ENCODE measurements at regions not wholly inside any gene's neighbourhood (a gene's known extent, or its start where the extent isn't known, plus 50 kb on each side); places are given as distances from the start of the nearest gene placed in this dataset.

DNA sequence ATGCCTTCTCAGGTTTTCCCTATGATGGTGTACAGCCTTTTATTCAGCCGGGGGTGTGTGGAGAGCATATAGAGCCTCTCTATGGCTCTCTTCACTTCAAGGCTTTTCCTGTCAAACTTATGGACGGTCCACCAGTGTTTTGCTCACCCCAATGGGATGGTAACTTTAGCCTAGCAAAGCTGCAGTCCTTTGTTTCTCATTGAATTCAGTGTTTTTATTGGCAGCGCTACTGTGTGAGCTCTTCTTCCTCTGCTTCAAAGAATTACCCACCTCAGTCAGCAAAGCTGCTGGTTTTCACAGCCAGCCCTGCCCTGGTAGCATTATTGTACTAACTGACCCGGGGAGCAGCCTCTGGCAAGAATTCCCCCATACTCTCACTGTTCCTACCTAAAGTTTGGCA lies 145.3 kb upstream of the RRP15 start:
- no peak overlapping the region for H3K4me3 Mint-ChIP-seq (ENCODE audit: unreplicated experiment)
- no peaks in the 10 kb centered on the region for H3K9me3 Mint-ChIP-seq (ENCODE audit: unreplicated experiment)
- no peak overlapping the region for H3K27ac Mint-ChIP-seq (ENCODE audit: unreplicated experiment)
- no peaks in the 10 kb centered on the region for H3K27me3 Mint-ChIP-seq (ENCODE audit: unreplicated experiment)
- TF ChIP-seq CTCF (IDR thresholded peaks at IDR 0.05; ENCODE audit: unreplicated experiment): no peak
- H3K4me1 Mint-ChIP-seq (ENCODE audit: unreplicated experiment): no peaks in the 10 kb centered on the region
- no peaks in the 10 kb centered on the region for H3K36me3 Mint-ChIP-seq (ENCODE audit: low read depth, unreplicated experiment)
- no peak for DNase-seq (ENCODE audit: low spot score)

GRCh38 chr1:218156595-218156994 lies 128.5 kb upstream of the RRP15 start:
- TF ChIP-seq CTCF (IDR thresholded peaks at IDR 0.05; ENCODE audit: unreplicated experiment): no peak
- Mint-ChIP-seq H3K4me3 (ENCODE audit: unreplicated experiment) (no peak overlapping the region), H3K4me1 (ENCODE audit: unreplicated experiment) (no peaks in the 10 kb centered on the region), H3K27ac (ENCODE audit: unreplicated experiment) (no peak overlapping the region), H3K27me3 (ENCODE audit: unreplicated experiment) (no peaks in the 10 kb centered on the region), H3K9me3 (ENCODE audit: unreplicated experiment) (no peaks in the 10 kb centered on the region), H3K36me3 (ENCODE audit: low read depth, unreplicated experiment) (no peaks in the 10 kb centered on the region)
- no peak for DNase-seq (ENCODE audit: low spot score)

- Mint-ChIP-seq H3K9me3 (ENCODE audit: unreplicated experiment) (no peaks in the 10 kb centered on the region), H3K27ac (ENCODE audit: unreplicated experiment) (no peak overlapping the region), H3K4me3 (ENCODE audit: unreplicated experiment) (no peak overlapping the region), H3K27me3 (ENCODE audit: unreplicated experiment) (no peaks in the 10 kb centered on the region), H3K36me3 (ENCODE audit: low read depth, unreplicated experiment) (no peaks in the 10 kb centered on the region), H3K4me1 (ENCODE audit: unreplicated experiment) (peaks cover 16% of the 10 kb centered on the region)
- no peak for TF ChIP-seq CTCF (IDR thresholded peaks at IDR 0.05; ENCODE audit: unreplicated experiment)
- DNase-seq (ENCODE audit: low spot score): no peak
Observed at GRCh38 chr1:218163371-218163770, 121.7 kb upstream of the RRP15 start.

DNA sequence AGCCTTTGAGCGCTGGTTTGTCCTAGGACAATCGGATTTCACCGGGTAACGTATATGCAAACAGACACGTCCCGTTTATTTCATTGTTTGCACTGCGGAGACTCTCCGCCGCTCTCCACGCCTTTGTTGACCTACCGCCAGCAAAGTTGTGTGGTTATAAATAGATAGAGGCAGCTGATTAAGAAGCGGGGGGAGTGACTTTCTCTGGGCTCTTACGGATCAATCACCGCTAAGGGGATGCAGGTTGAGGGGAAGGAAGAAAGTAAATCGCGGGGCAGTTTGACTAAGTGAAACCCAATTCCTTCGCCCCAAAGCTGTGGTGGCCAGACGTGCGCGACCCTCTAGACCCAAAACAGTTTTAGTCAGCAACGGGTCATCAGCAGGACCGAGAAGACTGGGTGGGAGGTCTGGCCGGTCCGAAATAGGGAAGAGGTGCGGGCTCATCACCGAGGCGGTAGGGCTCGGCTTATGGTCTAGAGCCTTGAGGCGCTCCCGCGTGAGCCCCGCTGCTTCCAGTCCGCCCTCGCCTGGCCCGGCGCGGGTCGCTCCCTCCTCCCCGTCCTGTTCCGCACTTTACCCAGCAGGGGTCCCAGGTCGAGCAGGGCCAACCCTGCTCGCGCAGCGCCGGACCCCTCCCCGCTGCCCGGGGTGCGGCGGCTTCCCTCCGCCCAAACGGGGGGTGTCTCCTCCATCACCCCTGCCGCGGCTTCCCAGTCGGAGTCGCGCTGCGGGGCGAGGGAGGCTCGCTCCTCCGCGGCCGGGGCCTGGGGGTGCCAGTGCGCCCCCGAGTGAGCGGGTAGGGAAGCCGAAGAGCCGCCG lies 120.8 kb upstream of the RRP15 start:
- H3K36me3 Mint-ChIP-seq (ENCODE audit: low read depth, unreplicated experiment): no peaks in the 10 kb centered on the region
- no peaks in the 10 kb centered on the region for H3K27me3 Mint-ChIP-seq (ENCODE audit: unreplicated experiment)
- peak; percentile 80 for DNase-seq (ENCODE audit: low spot score)
- TF ChIP-seq CTCF (IDR thresholded peaks at IDR 0.05; ENCODE audit: unreplicated experiment): peak; percentile 48
- peak overlapping the region; percentile 80 for H3K27ac Mint-ChIP-seq (ENCODE audit: unreplicated experiment)
- peak overlapping the region; percentile 94 for H3K4me3 Mint-ChIP-seq (ENCODE audit: unreplicated experiment)
- peaks cover 16% of the 10 kb centered on the region for H3K4me1 Mint-ChIP-seq (ENCODE audit: unreplicated experiment)
- H3K9me3 Mint-ChIP-seq (ENCODE audit: unreplicated experiment): no peaks in the 10 kb centered on the region

- TF ChIP-seq CTCF (IDR thresholded peaks at IDR 0.05; ENCODE audit: unreplicated experiment): no peak
- Mint-ChIP-seq H3K36me3 (ENCODE audit: low read depth, unreplicated experiment) (no peaks in the 10 kb centered on the region), H3K4me3 (ENCODE audit: unreplicated experiment) (peak overlapping the region; percentile 93), H3K9me3 (ENCODE audit: unreplicated experiment) (no peaks in the 10 kb centered on the region), H3K27ac (ENCODE audit: unreplicated experiment) (no peak overlapping the region), H3K4me1 (ENCODE audit: unreplicated experiment) (peaks cover 16% of the 10 kb centered on the region), H3K27me3 (ENCODE audit: unreplicated experiment) (no peaks in the 10 kb centered on the region)
- peak; percentile 32 for DNase-seq (ENCODE audit: low spot score)
Observed at GRCh38 chr1:218164930-218165700, 120.0 kb upstream of the RRP15 start.

Data from endothelial cell (in vitro differentiated cells).